Fibroblast of lung (primary cell): ENCODE measurements at regions not wholly inside any gene's neighbourhood (a gene's known extent, or its start where the extent isn't known, plus 50 kb on each side); places are given as distances from the start of the nearest gene placed in this dataset.

Source experiments
- CTCF ChIP-seq, 2 donors: IDR thresholded peaks in 1 of 2; conservative IDR thresholded peaks in 1 of 2; 1 replicate in 1 of 2; 2 replicates in 1 of 2; pipeline ENCODE4 v1.5.1; 2011 to 2012; ENCODE audit warnings: low read length in 2 of 2, control low read depth in 1 of 2, inconsistent platforms in 1 of 2, low read depth in 1 of 2, mild to moderate bottlenecking in 1 of 2
- EZH2 ChIP-seq: IDR thresholded peaks from 2 replicates; pipeline ENCODE4 v1.5.1; 2012; ENCODE audit warnings: low read length, control low read depth, mild to moderate bottlenecking; ENCODE audit errors: missing control alignments

- no peak for TF ChIP-seq CTCF (conservative IDR thresholded peaks at IDR 0.05 in 1 of 2, IDR thresholded peaks at IDR 0.05 in 1 of 2; ENCODE audit: low read depth in 1 of 2, low read length in 2 of 2)
- TF ChIP-seq EZH2, result no peak
Measured at GRCh38 chr5:112514111-112514510, 95.0 kb upstream of the EPB41L4A start.
